Forelimb muscle (tissue), 1 donor: ENCODE measurements at regions not wholly inside any gene's neighbourhood (a gene's known extent, or its start where the extent isn't known, plus 50 kb on each side); places are given as distances from the start of the nearest gene placed in this dataset.

Experiments used
- DNase-seq: peaks from one replicate; pipeline ENCODE4 v3.0.0-alpha.2; 2013; ENCODE audit warnings: low read depth

DNA sequence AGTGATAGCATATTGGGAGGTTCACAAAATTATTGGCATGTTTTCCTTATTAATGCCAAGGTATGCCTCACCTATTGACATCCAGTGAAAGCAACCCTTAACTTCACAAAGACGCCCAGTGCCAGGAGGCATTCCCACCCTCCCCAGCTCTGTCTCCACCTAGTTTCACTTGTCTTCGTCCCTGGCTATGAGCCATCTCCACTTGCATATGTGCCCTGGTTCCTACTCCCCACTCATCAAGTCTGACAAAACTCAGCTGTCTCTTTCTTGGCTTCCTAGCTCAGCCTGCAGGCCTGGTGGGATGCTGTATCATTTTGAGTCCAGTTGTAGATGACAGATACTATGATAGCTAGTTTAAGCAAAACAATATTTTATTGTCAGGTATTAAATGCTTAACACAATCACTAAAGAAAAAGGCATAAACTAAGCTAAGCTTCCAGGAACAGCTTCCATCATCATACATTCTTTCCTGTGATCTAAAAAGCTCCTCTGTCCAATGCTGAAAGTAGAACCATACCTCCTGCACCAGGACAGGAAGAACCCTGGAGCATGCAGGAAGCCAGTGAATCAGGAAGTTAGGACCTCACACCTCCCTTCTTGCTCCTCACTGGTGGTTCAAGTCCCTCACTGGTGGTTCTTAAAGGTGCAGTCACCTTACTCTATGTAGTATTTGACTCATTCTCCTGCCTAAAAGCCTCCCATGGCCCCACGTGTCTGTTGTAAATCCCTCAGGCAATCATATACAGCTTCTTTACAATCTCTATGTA, 410.3 kb upstream of the RASGEF1B start:
- DNase-seq = no peak

DNA sequence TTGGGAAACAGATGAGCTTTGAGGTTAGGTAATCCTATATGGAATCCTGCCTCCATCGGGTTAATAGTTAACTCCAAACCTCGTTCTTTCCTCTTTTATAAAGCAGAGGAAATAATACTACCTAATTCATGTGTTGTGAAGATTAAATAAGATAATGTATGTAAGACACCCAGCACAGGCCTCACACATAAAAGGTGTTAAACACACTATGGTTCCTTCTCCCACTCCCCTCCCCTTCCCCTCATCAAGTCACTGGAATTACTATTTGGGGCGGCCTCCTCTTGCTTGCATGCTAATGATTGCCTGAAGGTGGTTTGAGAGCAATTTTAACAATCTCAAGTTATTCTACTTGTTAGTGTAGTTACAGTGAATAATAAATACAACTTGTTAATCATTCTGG, 404.4 kb upstream of the RASGEF1B start:
- DNase-seq = no peak

DNA sequence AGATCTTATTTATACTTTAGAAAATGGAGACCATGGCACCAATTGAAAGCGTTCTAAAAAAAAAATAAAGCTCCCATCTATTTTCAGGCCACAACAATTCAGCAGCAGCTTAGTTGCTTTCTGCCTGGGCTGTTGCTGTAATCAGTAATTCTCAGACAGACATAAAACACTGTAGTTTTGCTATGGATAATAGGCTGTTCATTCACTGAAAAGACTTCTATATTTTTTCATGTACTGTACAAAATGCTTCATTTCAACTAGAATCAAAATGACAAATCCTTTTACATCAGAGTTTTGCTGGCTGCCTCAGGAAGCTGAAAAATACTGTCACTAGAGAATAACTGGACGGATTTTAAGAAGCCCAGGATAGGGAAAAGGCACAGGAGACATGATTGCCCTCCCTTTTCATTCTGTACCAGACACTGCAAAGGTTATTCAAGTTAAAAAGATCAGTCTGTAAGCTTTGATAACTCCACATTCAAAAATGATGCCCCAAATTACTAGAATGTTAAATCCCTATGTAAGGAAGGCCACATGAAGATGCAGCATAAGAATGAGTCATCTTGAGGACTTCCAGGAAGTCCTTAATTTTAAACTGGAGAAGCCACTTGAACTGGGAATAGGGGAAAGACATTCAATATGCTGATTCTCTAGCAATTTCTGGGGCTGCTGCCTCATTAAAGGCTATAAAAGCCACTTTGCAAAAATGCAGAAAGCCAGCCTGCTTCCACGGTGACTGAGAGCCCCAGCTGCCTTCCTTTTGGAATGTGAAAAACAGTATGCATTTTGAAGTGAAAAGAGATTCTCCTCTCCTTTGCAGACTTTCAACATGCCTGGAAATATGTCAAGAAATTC, 403.2 kb upstream of the RASGEF1B start:
- no peak for DNase-seq

DNA sequence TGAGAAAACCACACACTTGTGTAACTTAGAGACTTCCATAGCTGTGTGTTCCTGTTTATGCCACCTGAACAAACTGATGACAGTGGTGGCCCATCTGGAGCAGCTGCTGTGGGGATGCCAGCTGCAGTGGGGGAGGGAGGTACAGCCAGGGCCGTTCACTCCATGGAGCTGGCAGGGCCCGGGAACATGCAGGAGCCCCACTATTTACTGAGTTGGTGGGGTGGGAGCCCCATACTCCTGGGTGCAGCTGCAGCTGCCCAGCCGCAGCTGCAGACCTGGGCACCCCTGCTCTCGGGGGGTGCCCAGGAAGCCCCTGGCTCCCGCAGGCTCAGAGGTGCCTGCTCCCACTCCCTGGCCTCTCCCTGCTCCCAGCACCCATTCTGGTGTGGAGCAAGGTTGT, 398.6 kb upstream of the RASGEF1B start:
- no peak for DNase-seq

DNA sequence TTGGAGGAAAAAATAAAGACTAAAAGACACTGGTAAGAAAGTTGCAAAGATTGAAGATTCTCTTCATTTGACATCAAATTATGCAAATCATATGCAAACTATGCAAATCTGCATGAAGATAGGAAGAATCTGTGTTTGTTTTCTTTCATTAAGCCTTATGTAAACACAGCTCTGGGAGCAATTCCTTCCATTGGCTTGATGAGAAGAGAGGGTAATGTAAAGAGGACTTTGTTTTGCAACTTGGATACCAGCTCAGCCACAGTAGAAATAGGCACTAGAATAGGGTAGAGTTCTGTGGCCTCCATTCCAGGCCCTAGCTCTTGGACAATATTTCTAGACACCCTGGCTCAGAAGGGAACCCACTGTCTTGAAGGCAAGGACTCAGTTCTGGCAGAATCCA, 388.4 kb upstream of the RASGEF1B start:
- DNase-seq = no peak

DNA sequence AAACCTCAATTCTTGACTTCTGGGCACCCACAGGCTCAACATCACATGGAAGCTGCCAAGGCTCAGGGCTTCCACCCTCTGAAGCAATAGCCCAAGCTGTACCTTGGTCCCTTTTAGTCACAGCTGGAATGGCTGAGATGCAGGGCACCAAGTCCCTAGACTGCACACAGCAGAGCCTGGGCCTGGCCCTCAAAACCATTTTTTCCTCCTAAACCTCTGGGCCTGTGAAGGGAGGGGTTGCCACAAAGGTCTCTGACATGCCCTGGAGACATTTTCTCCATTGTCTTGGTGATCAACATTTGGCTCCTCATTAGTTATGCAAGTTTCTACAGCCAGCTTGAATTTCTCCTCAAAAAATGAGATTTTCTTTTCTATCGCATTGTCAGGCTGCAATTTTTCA, 382.7 kb upstream of the RASGEF1B start:
- DNase-seq = no peak

DNA sequence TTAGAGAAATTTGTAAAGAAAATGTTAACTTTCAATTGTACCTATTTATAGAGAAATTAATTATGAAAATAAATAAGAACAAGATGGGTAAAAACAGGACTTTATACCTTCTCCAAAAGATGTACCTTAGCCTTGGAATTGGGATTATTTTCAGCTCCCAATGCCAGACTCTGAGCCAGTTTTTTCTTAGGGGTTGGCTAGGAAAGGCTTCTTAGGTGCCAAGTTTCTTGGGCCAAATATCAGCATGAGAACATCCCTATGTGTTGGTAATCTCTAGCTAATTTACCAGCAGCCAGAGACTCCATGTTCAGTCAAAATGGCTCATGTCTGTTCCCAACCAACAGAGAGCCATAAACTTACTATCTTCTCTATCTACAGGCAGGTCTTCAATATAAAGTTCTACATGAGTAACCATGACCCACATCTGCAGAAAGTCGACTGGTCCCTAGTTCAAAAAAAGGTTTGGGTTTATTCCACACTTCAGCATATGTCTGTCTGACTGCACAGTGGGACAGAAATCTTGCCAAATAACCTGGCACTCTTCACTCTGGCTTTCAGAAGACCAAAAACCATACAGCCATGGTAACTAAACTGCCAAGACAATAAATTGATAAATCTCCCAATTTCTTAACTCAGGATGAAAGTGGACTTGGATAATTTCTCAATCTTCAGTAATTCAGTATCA, 380.5 kb upstream of the RASGEF1B start:
- no peak for DNase-seq

DNA sequence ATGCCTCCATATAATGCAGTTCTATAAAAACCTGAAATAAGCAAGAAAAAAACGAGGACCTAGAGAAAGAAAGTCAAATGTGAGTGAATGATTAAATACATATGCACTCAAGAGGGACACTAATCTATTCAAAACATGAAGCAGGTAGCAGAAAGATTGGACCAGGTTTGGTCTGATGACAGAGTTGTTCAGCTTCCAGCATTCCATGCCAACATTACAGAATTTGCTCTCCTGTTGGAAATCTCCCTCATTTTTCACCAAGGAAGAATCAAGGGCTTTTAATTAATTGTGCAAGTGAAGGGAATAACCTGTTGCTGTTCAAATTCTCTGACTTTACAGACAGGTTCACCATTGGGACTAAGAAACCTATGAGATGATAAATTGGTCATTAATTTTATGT, 379.0 kb upstream of the RASGEF1B start:
- no peak for DNase-seq

DNA sequence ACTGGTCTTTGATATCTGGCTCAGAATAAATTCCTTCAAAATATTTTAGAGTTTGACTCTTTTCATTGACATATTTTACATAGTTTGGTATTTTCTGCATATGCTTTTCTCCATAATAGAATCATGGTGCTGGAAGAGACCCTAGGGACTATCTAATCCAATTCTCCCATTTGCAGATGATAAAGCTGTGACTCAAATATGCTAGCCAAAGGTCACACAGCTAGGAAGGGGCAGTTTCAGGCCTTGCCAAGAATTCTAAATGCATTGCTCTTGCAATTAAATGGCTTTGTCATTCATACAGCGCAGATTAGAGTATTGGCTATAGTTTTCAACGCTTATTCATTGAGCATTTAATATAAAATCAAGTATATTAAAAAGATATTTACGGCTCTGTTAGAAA, 374.1 kb upstream of the RASGEF1B start:
- DNase-seq = no peak

DNA sequence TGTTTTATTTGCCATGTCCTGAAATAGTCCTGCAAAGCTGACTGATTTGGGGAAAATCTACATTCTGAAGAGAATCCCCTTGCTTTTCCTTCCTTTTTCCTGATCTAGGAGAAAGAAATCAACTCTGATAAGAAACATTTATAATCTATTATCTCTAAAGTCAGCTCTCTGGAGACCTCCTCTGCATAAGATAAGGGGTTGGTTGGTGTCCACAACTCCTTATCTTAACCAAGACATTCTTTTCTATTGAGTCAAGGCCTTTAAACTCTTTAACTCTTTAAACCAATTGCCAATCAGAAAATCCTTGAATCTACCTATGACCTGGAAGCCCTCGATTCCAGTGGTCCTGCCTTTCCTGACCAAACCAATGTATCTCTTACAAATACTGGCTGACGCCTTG, 373.6 kb upstream of the RASGEF1B start:
- no peak for DNase-seq

DNA sequence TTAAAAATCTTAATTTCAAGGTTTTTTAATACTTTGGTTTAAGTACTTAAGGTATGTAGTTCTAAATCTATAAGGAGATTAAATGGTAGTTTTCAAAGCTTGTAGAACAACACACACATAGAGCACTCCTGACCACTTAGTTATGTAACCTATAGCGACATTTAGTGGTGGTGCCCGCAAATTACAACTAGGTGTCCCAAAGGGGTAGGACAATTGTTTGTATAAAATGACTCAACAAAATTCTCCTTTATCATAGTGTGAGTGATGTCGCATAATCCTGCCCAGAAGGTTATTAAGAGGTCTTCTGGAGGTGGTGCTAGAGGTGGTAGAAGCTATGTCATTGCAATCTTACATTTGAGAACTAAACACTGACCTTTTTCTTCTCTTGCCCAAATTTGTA, 373.0 kb upstream of the RASGEF1B start:
- DNase-seq = peak; percentile 54

DNA sequence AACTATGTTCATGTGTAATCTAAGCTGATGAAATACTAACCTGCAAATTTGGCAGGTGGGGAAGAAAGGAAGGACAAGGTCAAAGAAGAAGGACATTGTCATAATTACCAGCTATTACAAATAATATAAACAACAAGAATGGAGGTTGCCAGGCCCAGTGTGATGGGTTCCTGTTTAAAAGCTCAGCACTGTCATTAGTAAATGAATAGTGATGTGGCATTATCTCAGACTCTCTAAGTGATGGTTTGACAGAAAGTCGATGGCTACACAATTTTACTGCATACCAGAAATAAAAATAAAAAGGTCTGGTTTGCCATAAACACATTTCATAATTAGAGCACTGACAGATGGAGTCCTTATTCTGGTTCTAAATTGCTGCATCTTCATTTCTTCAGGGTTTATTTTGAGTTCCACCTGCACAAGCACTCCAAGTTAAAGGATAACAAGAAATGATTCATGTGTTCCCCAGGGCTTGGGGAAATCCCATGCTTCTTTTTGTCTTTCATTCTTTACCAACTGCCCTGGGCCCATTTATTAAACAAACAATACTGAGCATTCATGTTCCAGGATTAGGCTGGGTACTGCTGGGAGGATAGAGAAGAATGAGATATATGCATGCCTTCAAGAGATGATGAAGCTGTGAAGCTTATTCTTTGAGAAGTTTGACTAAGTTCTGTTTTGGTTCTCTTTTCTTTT, 367.8 kb upstream of the RASGEF1B start:
- DNase-seq = no peak

DNA sequence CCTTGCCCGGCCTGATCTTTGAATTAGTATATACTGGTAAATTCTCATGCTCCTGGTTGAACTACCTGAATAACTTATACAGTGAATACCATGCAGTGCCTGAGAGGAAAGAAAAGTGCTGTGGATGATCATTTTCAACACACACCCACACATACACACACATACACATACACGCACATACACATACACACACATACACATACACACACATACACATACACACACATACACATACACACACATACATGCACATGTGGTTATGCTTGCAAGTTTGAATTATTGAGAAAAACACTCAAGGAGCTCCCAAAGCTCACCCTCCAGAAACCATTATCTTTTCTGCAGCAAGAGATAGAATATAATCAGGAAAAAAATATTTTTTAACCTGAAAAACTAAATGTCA, 366.9 kb upstream of the RASGEF1B start:
- DNase-seq = no peak

DNA sequence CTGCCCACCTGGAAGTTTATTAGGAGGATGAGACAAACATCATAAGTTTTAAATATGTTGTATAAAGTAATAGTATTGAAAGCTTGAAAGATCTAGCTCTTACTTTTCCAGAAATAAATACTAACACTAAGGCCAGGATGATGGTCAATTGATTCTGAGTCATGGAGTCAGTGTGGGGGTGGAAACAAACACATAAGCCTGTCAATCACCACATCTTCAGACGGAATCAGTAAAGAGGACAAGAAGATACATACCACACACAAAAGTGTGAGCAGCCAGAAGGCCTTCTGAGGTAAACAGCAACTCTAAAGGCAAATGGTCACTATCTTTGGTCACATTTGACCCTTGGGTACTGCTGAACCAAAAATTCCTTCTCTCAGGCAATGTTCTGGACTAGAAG, 365.0 kb upstream of the RASGEF1B start:
- no peak for DNase-seq

DNA sequence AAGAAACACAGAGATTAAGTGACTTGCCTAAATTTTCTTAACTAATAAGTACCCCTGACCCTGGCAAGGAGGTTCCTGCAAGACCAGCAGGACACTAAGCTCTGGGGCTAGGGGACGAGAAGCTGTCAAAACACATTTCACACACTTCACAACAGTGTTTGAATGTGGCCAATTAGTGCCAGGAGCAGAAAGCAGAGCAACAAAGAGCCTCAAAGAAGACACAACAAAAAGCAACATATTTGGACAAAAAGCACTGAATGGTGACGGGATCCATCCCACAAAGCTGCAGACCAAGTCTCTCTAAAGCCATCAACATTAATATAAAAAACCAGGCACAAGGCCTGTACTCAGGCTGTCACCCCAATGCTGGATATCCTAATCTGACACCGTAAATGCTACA, 361.9 kb upstream of the RASGEF1B start:
- no peak for DNase-seq

DNA sequence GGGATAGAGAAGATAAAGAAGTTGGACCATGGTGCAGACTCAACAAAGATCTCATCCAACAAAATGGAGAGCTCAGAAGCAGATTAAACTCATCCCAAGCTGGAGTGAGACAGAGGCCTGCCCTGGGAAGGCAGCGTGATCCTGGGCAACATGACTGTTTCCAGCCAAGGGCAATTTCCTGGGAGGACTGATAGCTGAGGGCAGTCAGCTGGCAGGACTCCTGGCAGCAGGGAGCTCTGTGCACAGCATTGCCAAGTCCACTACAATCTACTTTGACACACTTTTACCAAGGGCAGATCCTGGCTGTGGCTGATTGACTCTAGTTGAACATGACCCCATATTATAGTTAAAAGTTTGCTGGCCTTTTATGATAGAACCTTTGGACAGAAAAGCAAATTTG, 357.3 kb upstream of the RASGEF1B start:
- DNase-seq = no peak

DNA sequence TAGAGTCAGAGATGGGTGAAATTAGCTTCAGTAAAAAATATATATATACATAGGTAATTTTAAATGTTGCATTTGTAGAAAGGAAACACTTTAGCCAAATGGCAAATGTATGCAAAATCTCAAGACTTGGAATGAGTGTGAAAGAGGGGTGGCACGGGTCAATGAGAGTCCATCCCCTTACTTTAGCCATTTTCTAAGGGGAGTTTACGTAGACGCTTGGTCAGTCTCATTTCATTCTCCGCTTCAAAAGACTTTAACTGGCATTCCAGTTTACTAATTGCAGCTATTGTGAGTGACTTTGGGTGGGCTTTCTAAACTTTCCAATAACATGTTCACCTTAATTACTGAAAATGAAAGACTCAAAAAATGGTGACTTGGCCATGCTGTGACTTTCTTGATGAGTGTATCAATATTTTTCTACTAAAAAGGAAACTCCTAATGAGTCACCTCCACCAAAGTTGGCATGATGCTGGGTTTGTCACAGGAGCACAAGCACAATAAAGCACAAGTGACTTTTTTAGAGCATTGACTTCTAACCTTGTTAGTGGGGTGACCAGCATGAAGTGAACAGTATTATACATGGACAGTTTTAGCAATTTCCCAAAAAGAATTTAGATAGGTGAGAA, 356.0 kb upstream of the RASGEF1B start:
- no peak for DNase-seq

DNA sequence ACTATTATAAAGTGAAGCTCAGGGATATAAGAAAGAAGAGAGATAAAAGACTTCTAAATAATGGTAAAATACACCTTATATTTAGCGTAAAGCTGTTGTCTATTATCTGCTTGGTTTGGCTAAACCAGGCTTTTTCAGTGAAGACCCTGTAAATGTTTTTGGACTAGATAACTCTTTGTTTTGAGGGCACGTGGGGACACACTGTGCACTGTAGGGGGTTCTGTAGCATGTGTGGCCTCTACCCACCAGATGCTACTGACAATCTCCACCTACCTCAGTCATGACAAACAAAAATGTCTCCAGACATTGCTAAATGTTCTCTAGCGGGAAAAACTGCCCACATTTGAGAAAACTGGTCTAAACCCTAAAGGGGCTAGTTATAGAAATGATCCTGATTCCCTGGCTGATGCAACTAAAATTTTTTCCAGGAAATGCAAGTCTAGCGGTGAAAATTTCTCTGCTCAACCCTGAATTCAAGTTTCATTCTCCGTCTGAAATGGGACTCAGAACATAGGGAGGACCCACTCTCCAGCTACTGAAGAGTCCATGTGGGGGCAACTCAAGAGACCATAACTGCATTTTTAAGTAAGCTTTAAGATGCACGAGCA, 355.2 kb upstream of the RASGEF1B start:
- DNase-seq = no peak

DNA sequence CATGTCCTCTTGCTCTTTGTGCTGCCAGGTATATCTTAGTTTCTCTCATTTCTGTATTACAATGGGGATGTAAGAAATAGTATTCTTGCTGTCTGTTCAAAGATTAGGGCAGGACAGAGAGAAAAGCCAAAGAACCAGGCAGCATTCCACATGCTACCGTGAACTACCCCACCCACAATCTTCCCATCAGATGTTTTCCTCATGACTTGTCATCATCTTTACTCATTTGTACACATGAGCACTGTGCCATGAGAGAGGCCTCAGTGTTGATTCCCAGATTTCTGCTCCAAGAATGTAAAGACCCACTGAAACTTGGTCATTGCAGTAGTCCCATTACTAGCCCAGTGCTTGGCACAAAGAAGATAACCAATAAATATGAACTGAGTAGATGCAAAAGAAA, 354.6 kb upstream of the RASGEF1B start:
- no peak for DNase-seq

DNA sequence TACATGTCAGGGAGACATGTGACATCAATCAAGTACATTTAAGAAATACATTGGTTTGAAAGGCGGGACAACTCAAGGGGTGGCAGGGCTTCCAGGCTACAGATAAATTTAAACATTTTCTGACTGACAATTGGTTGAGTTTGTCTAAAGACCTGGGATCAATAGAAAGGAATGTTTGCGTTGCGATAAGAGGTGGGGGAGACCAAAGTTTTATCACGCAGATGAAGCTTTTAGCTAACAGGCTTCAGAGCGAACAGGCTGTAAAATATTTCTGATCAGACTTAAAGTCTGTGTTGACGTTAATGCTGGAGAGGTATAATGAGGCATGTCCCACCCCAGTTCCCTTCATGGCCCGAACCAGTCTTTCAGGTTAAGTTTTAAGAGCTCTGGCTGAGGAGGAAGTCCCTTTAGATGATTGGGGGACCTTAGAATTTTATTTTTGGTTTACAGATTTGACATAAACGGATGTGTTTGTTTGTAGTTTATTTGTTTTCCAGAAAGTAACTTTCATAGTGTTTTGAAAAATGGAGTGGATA, 346.7 kb upstream of the RASGEF1B start:
- no peak for DNase-seq
